Stimulated activated CD4-positive, alpha-beta T cell treated with anti-CD3 and anti-CD28 coated beads, Interleukin-4, amount 100 ng/mL, for 4 hours (primary cell): ENCODE measurements at regions not wholly inside any gene's neighbourhood (a gene's known extent, or its start where the extent isn't known, plus 50 kb on each side); places are given as distances from the start of the nearest gene placed in this dataset.

ENCODE experiments used
- DNase-seq, 2 experiments: peaks; one replicate each; pipeline ENCODE4 v3.0.0-alpha.2; 2020

DNA sequence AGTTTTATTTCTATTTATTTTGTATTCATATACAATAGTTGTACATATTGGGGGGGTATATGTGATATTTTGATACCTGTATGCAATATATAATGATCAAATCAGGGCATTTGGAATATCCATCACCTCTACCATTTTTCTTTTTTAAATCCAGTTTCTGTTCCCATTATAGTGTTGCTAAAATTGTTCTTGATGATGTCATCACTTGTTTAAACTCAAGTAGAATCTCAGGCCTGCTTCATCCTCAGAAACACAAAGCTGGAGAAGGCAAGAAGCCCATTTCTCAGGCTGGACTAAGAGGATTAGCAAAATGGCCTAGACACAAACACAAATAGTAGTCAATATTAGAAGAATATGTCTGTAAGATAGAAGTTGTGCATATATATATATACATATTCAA, 747.1 kb upstream of the ACVR2A start:
- DNase-seq: no peak

DNA sequence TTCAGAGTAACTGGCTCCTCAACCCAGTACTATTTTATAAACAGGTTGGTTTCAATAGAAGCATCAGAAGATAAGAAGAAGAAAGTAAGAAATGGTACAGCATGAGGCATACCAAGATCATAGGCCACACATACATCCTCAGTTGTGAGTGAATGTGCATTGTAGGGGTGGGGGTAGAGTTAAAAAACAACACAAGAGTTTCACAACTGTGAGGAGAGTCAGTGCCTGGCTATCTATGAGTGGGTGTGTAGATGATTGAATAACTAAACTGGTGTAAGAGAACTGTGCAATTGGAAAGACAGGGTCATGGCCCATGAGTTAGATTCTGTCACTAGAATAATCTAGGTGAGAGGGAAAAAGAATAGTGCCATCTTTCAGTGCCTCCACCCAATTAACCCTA, 748.2 kb upstream of the ACVR2A start:
- DNase-seq: no peak

DNA sequence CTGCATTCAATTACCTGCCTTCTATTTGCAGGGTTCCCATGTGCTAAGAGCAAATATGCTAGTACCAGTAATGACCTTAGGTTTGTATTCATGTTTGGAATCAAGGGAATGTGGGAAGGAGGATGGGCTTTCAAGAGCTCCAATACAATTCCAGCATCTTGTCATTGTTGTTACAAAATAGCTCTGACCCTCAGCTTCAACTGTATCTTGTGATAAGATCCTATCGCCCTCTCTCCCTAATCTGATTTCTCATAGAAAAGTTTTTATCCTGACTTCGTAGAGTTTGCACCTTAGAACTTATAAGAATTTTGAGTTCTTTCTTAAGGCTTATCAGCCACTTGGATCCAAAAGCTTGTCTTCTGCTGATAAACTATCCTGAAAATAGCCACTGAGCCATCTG, 749.5 kb upstream of the ACVR2A start:
- no peak for DNase-seq

DNA sequence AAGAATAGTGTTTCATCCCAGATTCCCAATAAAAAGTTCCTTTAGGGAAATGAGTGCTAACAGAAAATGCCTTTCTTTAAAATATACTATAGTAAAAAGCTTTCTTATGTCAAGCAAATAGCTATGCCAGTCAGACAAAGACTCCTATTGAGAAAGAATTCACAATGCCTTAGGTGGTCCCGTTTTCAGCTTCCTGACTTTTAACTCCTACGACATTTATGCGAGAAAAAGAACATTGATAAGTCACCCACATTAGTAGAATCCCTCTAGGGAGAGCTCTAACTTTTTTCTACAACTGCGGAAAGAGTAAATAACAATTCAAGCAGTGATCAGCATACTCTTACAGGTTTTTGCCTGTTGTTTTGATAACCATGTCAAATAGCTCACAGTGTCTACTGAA, 750.8 kb upstream of the ACVR2A start:
- DNase-seq: no peak

DNA sequence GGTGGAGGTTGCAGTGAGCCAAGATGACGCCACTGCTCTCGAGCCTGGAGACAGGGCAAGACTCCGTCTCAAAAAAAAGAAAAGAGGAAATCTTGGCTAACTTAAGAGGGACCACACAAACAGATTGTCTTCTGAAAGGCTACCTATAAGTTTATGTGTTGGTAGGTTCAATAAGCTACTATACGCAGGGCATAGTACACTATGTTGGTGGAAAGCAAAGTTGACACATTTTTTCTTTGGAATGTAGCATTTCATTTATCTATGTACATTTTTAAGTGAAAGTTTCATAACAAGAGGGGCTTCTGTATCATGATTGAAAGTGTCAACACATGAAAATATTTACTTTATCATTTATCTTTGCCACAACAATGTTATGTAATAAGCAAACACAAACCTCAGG, 752.6 kb upstream of the ACVR2A start:
- DNase-seq: no peak

DNA sequence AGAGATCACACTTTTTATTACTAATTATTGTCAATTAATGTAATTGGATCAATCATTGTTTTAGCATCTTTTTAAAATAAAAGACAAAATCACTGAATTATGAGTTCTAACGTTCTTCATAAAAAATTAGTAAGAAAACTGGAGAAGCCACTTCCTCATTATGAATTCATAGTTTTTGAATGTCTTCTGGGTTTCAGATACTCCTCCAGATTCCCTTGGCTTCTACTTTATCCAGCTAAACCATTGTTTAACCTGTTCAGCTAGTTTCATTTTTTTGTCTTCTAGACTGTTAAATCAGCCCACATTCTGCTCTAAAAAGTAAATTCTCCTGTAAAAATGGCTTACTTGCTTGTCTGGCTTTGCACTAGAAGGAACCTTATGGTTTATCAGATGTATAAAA, 753.4 kb upstream of the ACVR2A start:
- no peak for DNase-seq

DNA sequence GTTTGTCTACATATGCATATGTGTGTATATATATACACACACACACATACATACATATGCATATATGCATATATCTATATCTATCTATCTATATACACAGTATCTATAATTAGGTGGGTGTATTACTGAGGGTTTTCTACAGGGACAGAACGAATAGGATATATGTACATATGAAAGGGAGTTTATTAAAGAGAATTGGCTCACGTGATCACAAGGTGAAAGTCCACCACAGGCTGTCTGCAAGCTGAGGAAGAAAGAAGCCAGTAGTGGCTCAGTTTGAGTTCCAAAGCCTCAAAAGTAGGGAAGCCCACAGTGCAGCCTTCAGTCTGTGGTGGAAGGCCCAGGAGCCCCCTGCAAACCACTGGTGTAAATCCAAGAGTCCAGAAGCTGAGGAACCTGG, 756.0 kb upstream of the ACVR2A start:
- DNase-seq: no peak

DNA sequence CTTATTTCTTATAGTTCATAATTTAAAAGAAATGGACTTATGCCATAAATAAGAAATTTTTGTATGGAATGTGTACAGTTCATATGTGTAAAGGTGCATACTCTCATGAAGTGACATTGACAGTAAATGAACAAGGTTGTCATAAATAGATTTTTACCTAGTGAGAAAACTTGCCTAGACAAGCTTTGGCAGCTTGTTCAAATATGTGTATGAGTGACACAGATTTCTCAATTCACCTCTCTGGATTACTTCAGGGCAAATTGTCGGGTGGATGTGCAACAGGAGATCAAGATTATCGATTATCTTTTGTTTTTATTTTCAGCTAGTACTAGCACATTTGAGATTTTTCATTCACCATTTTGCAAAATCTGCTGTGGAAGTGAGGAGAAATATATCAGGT, 758.1 kb upstream of the ACVR2A start:
- DNase-seq: no peak

DNA sequence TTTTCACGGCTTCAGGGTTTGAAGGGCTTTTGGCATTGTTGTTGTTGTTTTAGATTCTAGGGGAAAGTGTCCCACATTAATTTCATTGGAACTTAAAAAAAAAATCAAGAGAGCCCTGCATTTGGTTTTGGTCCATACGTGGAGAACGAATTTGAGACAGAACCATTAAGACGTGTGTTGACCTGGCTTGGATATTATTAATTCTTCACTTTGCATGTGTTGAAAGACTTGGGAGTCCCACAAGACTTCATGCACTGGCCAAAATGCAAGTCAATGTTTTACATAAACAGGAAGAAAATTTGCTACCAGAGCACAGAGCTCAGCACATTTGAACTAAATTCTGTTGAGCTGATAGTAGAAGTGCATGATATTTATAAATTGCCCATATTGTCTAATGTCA, 761.2 kb upstream of the ACVR2A start:
- no peak for DNase-seq

DNA sequence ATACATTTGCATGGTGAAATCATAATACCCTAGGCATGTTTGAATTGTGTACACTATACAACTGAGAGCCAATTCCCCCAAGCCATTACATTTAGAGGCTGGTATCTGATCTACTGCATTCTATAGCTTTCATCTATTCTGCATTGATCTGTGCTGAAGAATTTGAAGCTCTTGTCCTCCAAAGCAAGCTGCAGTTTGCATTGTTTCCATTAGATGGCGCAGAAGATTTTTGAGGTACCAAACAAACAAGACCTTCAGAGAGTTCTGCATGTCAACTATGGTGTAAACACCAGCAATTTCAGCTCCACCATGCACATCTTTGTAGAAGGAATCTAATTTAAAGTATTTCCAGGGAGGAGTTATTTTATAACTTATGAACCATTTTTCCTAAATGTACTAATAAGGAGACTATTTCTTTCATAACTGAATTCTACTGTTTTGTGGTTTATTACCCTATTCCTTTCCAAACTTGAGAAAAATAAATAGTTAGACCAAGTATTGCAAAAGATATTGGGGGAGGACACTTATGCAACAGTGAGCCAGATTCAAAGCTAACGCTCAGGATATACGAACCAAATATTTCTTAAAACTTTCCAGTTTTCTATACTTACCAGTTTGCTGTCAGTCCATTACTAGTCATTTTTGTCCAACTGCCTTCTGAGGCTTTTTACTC, 761.8 kb upstream of the ACVR2A start:
- peak; percentile 10 to 25 for DNase-seq

DNA sequence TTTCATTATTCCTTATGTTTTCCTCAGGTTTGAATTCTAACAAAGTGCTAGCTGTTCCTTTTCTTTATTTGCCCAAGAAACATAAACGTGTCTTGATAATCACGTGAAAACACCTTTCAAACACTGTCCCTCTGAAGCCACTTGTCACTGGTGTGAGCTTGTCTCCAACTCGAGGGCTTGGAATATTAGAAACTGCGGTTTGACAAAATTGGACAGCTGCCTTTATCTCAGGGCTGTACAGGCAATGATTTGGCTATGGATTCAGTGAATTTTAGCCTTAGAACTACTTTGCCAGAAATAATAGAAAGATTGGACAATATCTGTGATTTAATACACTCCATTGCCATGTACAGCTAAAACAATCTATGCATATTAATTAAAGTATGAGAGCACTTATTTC, 763.0 kb upstream of the ACVR2A start:
- no peak for DNase-seq

DNA sequence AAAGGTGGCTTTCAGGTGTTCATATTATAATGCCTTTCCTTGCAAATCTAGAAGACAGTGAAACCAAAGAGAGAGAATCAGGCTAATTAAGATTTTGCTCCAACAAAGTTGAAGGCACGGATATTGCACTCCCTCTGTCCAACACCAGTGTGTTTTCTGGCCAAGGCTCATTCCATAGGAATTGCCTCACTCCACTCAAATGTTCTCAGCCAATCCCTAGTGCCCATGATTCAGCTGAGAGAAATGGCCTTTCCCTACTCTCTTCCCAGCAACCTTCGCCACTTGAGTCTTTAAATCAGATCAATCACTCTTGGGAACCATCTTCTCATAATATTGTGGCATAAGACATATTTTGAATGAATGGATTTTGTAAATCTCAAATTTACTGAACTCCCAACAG, 768.2 kb upstream of the ACVR2A start:
- DNase-seq: no peak

DNA sequence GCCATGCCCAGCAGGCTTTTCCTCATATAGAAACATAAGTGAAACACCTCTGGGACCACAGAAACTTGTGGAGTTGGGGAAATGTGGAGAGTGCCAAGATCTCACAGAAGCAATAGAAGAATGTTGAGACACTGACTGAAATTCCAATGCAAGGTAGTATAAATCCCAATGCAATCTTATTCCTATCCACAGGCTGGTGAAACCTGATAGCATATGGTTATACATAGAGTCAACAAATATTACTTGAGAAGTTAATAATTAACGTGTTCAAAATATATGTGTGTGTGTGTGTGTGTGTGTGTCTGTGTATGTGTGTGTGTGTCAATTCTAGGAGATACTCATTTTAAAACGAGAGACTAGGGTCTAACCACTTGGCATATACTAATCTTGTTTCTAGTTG, 776.8 kb upstream of the ACVR2A start:
- DNase-seq: no peak

DNA sequence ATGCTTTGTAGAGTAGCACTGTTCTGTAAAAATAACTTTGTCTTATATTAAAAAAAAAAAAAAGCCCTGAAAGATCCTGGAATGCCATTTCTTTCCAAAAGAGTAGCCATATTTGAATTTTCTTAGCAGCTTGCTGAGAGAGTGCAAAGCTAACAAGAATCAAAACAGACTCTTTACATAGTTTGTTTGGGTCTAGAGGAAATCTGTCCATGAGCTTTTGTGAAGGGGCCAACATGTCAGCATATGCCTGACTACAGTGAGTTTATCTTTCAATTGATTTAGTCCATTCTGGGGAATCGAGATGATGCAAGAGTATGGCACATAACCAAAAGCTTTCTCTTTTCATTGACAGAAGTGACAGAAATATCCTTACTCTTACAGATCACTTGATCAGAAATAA, 777.7 kb upstream of the ACVR2A start:
- no peak for DNase-seq

DNA sequence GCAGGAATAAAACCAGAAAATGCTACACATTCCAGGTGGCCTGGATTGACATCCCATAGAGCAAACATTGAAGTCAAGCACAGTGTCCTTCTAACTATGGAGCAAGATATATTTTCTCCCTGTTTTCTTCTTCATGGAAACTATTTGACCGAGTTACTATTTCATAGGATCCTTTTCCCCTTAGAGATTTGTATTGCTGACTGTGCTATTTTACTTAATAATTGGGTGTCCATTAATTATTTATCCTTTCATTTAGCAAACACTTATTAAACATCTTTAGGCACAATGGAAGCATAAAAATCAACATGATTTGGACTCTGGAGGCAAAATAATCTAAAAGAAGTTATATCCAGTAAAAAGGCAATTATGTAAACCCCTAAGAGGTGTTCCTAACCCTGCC, 782.8 kb upstream of the ACVR2A start:
- DNase-seq: no peak

DNA sequence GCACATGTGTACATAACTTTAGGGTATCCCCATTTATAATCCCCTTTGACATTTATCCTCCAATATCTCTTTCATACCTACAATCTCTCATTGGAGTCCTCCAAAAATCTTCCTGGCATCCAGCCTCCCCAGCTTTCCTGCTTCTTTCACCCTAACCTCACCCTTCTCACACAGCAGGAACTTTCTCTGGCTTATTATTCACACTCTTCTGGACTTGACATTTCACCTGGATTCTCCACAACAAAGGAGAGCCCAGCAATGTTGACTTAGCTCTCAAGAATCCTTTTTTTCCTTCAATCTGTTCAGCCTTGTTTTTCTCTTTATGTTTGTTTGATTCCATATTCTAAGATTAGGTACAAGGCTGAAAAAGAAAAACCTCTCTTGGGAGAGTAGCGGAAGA, 783.6 kb upstream of the ACVR2A start:
- DNase-seq: no peak

DNA sequence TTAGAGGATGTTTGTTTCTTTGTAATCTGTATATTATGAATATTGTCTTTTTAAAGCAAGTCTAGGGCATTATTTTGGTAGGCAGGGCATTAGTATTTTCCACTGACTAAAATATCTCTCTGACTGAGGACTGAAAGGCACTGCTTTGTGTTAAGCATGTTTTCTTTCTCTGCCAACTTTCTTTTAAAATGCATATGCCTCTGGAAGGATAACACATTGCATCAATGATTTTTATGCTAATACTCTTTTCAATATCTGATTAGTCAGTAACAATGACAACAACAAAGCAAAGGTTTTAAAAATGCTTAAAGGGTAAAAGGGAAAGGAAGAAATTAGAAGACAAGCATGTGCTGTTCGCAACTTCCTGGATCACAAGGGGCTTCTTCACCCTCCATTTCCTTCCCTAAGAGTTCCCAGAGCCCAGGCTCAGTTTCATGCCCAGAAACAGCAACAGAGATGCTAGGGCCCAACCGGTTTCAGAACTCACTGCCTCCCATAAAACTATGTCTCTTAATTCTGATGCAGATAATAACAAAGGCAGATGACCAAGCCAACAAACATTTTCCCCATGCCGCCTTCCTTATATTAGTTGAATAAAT, 786.8 kb upstream of the ACVR2A start:
- DNase-seq: no peak

DNA sequence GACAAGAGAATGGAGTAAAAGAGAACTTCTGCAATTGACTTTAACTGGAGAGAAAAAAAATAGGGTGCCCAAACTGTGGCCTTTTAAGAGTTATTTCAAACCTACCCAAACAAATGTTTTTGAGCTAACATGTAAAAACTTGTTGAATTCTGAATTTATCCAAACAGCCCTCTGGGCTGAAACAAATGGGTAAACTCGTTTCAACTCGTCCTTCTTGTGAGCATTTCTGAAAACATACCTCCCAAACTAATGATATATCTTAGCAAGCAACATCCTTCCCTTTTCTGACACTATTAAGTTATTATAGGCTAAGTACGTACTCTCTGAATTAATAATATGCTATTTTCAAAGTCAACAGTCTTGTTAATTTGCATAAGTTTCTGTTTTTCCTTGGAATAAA, 793.0 kb upstream of the ACVR2A start:
- no peak for DNase-seq

DNA sequence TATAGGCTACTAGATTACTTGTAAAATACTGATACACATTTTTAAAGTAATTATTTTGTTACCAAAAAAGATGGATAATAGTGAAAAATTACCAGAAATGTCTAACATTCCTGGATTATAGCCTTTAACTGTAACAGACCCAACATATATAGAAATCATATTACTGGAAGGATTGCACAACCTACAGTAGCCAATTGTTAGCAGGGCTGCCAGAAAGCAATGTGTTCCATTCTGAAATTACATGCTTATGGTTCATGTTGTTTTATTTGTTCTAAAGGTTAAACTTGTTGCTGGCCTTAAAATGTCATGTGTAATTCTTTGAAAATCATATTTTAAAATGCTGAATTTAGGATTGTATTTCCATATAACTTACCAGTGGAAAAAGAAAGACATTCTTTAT, 793.6 kb upstream of the ACVR2A start:
- DNase-seq: no peak

DNA sequence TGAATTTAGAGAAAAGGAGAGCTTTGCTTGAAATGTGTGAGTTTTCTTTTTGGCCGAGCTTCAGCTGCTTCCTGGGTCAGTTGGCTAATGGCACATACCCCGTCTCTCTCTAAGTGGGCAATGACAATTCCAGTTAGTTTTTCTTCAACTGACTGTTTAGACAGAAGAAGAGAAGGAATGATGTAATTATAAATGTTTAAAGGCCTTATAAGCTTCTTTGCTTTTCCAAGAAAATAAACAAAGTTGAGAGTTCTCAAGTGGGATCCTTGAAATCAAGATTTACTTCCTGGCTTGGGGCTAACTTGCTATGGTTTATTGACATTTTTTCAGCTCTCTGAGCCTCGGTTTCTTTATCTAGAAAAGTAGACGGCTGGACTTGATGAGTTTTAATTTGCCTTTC, 794.9 kb upstream of the ACVR2A start:
- DNase-seq: no peak

DNA sequence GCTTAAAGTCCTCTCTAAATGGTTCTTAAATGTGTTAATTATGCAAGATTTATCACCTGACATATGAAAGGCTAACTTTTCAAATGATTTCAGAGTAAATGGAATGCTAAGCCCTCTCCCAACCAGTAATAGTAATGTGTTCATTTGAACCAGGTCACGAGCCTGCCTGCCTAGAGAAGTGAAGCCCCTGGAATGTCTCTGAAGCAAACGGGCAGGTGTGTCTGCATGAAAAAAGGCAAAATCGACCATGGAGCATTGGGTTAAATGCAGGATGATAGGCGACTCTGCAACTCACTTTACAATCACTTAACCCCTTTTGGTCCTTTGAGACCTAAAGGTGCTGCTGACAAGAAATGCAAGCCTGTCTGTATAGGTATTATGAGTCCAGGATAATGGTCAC, 798.4 kb upstream of the ACVR2A start:
- no peak for DNase-seq

DNA sequence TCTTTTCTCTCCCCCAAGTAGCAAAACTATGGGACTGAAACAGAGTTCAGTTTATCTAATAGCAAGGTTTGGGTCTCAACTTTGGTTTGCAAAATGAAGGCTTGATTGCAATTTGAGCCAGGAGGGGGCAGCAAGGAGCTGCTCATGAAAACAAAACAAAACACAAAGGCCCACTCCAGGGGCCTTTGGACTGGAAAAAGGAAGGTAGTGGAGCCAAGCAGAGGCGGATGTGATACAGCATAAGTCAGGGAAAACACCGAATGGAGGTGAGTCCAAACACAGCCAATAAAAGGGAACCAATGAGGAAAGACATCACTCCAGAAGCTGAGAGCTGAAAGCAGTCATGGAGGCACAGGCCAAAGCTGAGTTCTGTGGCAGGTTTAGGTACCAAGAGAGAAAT, 799.7 kb upstream of the ACVR2A start:
- DNase-seq: peak; percentile 13 to 32

DNA sequence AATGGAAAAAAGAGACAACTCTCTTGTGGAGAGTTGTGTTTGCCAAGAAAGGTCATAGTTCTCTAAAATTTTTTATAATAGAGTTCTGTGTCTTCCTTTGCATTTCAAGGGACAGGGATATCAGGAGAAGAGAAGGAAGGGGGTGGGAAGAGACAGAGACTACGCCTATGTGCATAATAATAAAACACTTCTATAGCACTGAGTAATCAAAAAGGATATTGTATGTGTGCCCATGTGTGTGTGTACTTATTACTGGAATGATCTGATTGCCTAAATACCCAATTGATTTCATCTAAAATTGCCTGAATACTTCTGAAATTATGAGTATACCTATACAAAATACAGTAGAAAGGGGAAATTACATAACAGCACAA, 803.7 kb upstream of the ACVR2A start:
- DNase-seq: no peak

DNA sequence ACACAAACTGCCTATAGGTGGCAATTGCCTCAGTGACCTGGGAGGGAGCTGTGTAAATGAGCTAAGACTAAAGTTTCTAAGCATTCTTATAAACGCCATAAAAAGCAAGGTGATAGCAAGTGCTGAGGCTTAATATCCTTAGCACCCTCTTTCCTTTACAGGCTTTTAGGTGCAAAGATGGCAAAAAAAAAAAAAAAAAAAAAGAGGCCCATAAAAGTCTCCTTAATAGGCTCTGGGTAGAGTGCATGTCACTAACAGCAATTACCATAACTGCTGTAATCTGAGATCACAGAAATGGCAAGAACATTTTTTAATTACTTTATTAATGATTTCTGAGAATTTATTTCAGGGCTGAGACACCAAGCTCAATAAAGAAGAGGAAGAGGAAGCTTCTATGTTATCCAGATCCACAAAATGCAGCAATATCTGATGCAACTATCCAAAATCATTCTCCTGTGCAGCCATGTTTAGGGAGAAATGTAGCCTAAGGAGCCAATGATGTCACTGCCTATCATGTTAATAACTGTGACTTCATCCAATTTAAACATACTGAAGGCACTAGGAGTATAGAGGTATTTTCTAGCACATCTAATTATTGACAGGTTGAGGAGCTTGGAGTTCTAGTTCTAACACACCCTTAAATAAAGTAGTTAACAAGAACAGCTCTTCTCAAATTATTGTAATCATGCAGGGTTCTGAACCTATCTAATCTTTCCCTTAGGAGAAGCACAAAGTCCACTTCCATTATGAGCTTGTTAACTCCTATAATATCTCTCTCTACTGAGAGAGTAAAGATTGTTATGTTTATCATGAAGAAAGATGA, 804.3 kb upstream of the ACVR2A start:
- DNase-seq: no peak

DNA sequence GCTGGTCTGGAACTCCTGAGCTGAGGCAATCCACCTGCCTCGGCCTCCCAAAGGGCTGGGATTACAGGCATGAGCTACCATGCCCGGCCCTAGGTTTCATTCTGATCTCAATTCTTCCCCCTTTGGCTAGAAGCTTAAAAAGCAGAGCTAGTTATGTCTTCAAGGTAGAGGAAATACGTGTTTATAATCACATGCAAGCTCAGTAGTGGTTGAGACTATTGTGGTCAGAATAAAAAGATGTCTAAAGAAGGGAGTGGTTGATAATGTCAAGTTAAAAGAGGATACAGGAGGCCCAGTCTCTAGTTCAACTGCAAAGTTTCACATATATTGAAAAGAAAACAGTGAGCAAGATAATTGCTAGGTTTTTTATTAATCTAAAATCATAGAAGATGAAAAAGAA, 807.8 kb upstream of the ACVR2A start:
- no peak for DNase-seq
